HG02759 (cell line): ENCODE measurements at regions not wholly inside any gene's neighbourhood (a gene's known extent, or its start where the extent isn't known, plus 50 kb on each side); places are given as distances from the start of the nearest gene placed in this dataset.

Experiments used
- ATAC-seq: cut with Tn5 transposase; IDR thresholded peaks from one replicate; pipeline ENCODE4 v1.9.1; 2021; ENCODE audit warnings: mild to moderate bottlenecking, moderate library complexity; ENCODE audit not compliant: unreplicated experiment

DNA sequence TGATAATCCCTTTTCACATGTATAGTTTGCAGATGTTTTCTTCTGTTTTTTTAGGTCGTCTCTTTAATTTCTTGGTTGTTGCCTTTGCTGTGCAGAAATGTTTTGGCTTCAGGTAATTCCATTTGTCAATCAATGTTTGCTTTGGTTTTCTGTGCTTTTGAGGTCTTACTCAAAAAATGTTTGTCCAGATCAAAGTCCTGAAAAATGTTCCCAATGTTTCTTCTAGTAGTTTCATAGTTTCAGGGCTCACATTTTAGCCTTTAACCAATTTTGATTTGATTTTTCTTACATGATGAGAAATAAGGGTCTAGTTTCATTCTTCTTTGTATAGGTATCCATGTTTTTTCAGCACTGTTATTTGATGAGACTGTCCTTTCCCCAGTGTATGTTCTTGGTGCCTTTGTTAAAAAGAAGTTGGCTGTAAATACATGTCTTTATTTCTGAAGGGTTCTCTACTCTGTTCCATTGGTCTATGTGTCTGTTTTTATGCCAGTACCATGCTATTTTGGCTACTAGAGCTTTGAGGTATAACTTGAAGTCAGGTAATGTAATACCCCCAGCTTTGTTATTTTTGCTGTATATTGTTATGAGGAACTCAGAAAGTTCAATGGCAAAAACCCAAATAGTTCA, 578.7 kb upstream of the SEL1L start:
- no peak for ATAC-seq

- ATAC-seq = no peak
Observed at GRCh38 chr14:82113007-82113406, 579.4 kb upstream of the SEL1L start.

- ATAC-seq = no peak
Observed at GRCh38 chr14:82113710-82114109, 580.1 kb upstream of the SEL1L start.

GRCh38 chr14:82116721-82117120, 583.1 kb upstream of the SEL1L start:
- ATAC-seq = no peak

DNA sequence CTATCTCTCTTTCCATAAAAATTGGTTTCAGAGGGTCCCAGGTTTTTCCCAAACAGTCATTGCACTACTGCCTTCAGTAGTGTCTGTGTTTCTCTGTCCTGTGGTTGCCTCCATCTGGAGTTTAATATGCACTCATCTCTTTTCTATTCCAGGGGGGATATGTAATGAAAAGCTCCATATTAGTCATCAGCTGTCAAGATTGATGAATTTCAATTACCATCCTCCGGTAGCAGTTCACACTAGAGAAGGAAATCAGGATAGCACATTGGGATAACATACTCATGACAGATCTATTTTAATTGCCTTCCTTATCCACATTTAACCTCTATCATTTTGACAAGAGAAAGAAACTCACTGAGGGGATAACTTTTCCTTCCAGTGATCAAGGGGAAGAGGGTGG, 589.0 kb upstream of the SEL1L start:
- no peak for ATAC-seq

- ATAC-seq = no peak
Observed at GRCh38 chr14:82124511-82124910, 590.9 kb upstream of the SEL1L start.

- no peak for ATAC-seq
Observed at GRCh38 chr14:82126006-82126405, 592.4 kb upstream of the SEL1L start.

GRCh38 chr14:82134411-82134810, 600.8 kb upstream of the SEL1L start:
- no peak for ATAC-seq

GRCh38 chr14:82138431-82138830, 604.8 kb upstream of the SEL1L start:
- ATAC-seq = no peak

DNA sequence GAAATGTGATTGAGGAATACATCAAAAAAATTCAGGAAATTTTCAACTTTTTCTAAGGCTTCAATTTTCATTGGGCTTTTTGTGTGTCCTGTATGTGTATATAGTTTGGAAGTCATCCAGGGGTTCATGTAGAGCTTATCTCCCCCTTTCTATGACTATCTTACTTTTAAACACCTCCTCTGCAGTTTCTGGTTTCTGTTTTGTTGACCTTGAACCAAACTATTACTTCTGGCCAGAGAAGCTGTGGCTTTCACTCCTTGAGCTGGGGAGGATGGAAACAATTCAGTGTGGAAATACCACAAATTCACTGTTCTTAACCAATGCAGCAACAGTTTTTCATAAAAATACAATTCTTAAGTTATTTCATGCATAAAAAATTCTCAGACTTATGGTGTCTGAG, 613.2 kb upstream of the SEL1L start:
- ATAC-seq = no peak

DNA sequence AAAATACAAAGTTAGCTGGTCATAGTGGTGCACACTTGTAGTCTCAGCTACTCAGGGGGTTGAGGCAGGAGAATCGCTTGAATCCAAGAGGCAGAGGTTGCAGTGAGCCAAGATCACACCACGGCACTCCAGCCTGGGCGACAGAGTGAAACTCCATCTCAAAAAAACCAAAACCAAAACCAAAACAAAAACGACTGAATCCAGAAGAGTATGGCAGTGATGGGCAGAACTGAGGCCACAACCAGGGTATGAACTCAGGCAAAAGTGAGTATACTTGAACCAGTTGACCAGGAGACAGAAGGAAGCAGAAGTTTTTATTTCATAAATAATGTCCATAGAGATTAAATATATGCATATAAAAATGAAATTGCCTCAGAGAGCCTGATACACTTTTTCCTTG, 620.0 kb upstream of the SEL1L start:
- ATAC-seq = no peak

DNA sequence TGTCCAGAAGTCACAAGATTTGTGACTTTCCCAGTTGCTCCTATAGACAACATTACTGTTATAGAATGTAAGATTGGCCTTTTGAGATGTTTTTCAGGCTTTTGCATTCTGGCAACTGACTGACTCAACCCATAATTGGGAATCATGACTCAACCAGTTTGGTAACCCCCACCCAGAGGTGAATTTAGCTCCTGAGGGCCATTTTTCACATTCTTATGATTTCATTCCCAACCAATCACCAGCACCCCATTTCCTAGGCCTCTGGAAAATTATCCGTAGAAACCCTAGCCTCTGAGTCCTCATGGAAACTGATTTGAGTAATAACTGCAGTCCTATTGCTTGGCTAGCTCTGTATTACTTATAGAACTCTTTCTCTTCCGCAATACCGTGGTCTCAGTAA, 626.0 kb upstream of the SEL1L start:
- no peak for ATAC-seq

DNA sequence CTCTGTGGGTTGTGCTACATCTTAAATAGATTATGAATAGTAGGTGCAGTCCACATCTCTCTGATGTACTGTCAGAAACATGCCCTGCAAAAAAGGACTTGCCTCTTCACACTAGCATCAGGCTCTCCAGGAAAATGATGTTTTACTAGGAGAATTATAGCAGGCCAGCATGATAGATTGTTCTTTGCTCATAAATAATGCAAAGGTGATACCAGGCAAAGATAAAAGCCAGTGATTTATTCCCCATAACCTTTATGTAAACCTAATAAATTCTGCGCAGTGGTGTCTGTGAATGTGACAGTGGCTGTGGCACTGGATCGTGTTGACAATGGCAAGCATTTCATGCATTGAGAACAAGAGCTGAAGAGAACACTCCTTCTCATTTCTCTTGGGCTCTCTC, 646.5 kb upstream of the SEL1L start:
- ATAC-seq = no peak

- no peak for ATAC-seq
Observed at GRCh38 chr14:82182646-82183045, 649.0 kb upstream of the SEL1L start.

GRCh38 chr14:82190742-82191141, 657.1 kb upstream of the SEL1L start:
- no peak for ATAC-seq

GRCh38 chr14:82192387-82192786, 658.7 kb upstream of the SEL1L start:
- ATAC-seq = no peak

- no peak for ATAC-seq
Observed at GRCh38 chr14:82223276-82223675, 689.6 kb upstream of the SEL1L start.

DNA sequence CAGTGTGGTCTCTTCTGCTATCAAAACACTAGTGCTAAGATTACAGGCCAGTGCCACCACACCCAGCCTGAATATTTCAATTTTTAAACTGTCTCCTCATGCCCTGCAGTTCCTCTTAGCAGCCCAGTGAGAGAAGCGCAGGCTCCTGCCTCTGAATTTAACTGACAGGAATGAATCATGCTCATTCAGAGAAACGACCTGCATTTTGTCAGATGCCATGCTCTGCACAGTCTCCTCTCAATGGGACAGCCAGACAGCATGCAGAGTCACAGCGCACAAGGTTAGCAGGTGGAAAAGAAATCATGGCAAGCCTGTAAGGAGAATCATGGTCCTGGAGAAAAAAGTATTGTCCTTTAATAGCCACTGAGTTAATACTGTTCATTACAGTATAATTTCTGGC, 691.0 kb upstream of the SEL1L start:
- ATAC-seq = no peak

GRCh38 chr14:82230748-82231147, 697.1 kb upstream of the SEL1L start:
- no peak for ATAC-seq

GRCh38 chr14:82238649-82239048, 705.0 kb upstream of the SEL1L start:
- ATAC-seq = no peak

DNA sequence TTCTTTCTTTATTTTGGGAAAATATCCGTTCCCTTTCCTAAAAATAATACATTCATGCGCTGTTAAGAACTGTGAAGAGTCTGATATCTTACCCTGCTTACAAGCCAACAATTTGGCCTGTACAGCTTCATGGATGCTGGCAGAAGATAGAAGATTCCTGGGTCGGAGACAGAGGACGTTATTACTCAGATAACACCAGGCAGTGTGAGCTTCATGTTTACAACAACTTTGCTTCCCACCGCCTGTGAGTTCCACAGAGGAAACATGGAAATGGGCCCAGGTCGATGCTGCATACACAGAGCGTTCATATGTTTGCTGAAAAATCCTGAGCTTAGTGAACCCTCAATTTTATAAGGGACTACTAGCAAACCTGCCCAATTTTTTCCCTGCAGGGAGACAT, 705.6 kb upstream of the SEL1L start:
- ATAC-seq = no peak

DNA sequence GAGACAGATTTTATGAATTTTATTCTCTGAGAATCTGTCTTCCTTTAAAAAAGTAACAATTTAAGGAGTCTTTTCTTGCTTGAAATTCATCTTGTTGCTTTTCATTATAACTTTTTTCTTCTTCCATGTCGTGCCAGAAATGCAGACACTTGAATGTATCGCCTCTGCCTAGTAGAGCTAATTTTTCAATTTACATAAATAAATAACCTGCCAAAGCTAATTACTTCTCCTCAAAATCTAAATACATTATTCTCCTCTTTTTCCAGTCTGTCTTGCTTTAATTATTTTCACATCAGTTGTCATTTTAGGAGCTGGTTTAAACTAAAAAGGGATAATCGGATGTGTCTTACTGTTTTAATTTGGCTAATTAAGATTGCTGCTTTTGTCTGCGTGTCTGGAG, 711.1 kb upstream of the SEL1L start:
- no peak for ATAC-seq

DNA sequence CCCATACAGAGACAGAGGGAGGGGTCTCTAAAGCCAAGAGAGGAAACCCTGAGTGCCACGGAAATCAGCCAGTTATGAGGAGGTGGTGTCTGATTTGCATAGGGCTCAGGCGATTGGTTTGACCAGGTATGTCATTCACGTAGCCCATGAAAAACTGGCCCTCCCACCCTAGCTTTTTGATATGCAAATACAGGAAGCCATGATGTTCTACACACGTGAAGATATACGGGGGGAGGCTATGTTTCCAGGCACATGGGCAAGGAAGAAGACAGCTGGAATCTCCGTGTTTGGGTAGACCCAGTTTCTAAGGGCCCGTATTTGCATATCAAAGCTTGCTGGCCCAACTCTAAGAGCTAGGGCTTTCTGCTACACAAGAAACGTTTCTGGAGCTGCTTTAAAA, 717.8 kb upstream of the SEL1L start:
- no peak for ATAC-seq

DNA sequence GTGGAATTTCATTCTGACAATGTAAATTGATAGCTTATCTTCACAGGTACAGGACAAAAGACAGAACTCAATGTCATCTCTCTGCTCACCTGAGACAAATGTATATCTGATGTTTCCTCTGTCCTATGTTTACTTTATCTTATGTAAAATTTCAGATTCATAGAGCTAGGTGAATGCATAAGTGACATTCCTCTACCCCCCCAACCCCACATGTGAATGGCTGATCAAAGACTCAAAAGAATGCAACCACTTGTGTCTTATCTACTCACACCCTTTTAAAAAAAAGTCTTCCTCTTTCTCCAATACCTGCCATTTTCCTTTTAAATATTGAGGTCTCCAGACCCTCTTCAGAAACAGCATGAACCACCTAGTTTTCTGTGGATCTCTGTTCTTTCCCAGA, 736.6 kb upstream of the SEL1L start:
- ATAC-seq = no peak
